DND-41 (cell line): ENCODE measurements at regions not wholly inside any gene's neighbourhood (a gene's known extent, or its start where the extent isn't known, plus 50 kb on each side); places are given as distances from the start of the nearest gene placed in this dataset.

ENCODE experiments used
- ATAC-seq: fragments of 200-7000 bp; cut with Tn5 transposase; 3 replicates; pipeline ENCODE4 v1.9.1; 2021; ENCODE audit warnings: low read depth; ENCODE audit not compliant: insufficient read depth
- DNase-seq: peaks from one replicate; pipeline ENCODE4 v3.0.0-alpha.2; 2020
- H2AFZ ChIP-seq: 2 replicates; pipeline ENCODE4 v1.6.0; 2012; ENCODE audit warnings: low read depth, low read length
- H3K27ac ChIP-seq: 2 replicates; pipeline ENCODE4 v1.5.1; 2012; ENCODE audit warnings: low read length, inconsistent platforms
- H3K27me3 ChIP-seq: fragments of 200-600 bp; sonication (generic); 2 replicates; pipeline ENCODE4 v1.6.0; 2012; ENCODE audit warnings: low read length, mild to moderate bottlenecking, inconsistent platforms; ENCODE audit not compliant: insufficient read depth, poor library complexity
- H3K36me3 ChIP-seq: 2 replicates; pipeline ENCODE4 v1.5.1; 2012; ENCODE audit warnings: low read length, inconsistent platforms; ENCODE audit not compliant: insufficient read depth
- H3K4me1 ChIP-seq: 2 replicates; pipeline ENCODE4 v1.5.1; 2012; ENCODE audit warnings: mild to moderate bottlenecking, low read length; ENCODE audit not compliant: insufficient read depth
- H3K4me2 ChIP-seq: 2 replicates; pipeline ENCODE4 v1.6.0; 2012; ENCODE audit warnings: mild to moderate bottlenecking, moderate library complexity, low read length, inconsistent platforms; ENCODE audit not compliant: insufficient read depth
- H3K4me3 ChIP-seq, 2 experiments: fragments of 200-600 bp in 1 of 2; shearing (Covaris generic) in 1 of 2; 2 replicates each; pipeline ENCODE4 v1.5.1; 2012 to 2016; ENCODE audit warnings: inconsistent platforms in 2 of 2, low read length in 2 of 2, mild to moderate bottlenecking in 2 of 2, low read depth in 1 of 2, moderate library complexity in 1 of 2
- H3K79me2 ChIP-seq: 2 replicates; pipeline ENCODE4 v1.6.0; 2012; ENCODE audit warnings: low read length, inconsistent platforms; ENCODE audit not compliant: insufficient read depth
- H3K9ac ChIP-seq: 2 replicates; pipeline ENCODE4 v1.6.0; 2012; ENCODE audit warnings: low read depth, mild to moderate bottlenecking, inconsistent platforms, low read length, moderate library complexity
- H3K9me3 ChIP-seq: 2 replicates; pipeline ENCODE4 v1.5.1; 2012; ENCODE audit warnings: low read length, moderate library complexity, mild to moderate bottlenecking, inconsistent platforms; ENCODE audit not compliant: insufficient read depth, severe bottlenecking
- H4K20me1 ChIP-seq: 2 replicates; pipeline ENCODE4 v1.6.0; 2012; ENCODE audit warnings: low read length; ENCODE audit not compliant: insufficient read depth
- EZH2 ChIP-seq: IDR thresholded peaks from 3 replicates; pipeline ENCODE4 v1.6.1; 2012; ENCODE audit warnings: borderline replicate concordance, low read depth, mild to moderate bottlenecking, moderate library complexity, low read length, inconsistent platforms; ENCODE audit not compliant: severe bottlenecking
- TF ChIP-seq, protein P1 (sequence below): IDR thresholded peaks from 2 replicates; pipeline ENCODE4 v1.5.1; 2012; ENCODE audit warnings: borderline replicate concordance, low read length, moderate library complexity, mild to moderate bottlenecking; ENCODE audit not compliant: poor library complexity, severe bottlenecking; ENCODE audit errors: extremely low read depth

GRCh38 chr5:172584638-172585037, 56.4 kb upstream of the NEURL1B start:
- H3K9ac ChIP-seq, result no peak overlapping the region
- ATAC-seq (no peak), DNase-seq (no peak)
- H3K27ac ChIP-seq, result no peak overlapping the region
- H3K36me3 ChIP-seq, result no peaks in the 10 kb centered on the region
- H3K27me3 ChIP-seq, result peaks cover 18% of the 10 kb centered on the region
- H3K4me2 ChIP-seq, result no peak overlapping the region
- no peak for TF ChIP-seq EZH2
- TF ChIP-seq, protein P1, sequence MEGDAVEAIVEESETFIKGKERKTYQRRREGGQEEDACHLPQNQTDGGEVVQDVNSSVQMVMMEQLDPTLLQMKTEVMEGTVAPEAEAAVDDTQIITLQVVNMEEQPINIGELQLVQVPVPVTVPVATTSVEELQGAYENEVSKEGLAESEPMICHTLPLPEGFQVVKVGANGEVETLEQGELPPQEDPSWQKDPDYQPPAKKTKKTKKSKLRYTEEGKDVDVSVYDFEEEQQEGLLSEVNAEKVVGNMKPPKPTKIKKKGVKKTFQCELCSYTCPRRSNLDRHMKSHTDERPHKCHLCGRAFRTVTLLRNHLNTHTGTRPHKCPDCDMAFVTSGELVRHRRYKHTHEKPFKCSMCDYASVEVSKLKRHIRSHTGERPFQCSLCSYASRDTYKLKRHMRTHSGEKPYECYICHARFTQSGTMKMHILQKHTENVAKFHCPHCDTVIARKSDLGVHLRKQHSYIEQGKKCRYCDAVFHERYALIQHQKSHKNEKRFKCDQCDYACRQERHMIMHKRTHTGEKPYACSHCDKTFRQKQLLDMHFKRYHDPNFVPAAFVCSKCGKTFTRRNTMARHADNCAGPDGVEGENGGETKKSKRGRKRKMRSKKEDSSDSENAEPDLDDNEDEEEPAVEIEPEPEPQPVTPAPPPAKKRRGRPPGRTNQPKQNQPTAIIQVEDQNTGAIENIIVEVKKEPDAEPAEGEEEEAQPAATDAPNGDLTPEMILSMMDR, result no peak
- H4K20me1 ChIP-seq, result no peaks in the 10 kb centered on the region
- no peak overlapping the region for H2AFZ ChIP-seq
- H3K4me1 ChIP-seq, result no peaks in the 10 kb centered on the region
- H3K79me2 ChIP-seq, result no peaks in the 10 kb centered on the region
- H3K4me3 ChIP-seq, result no peak overlapping the region
- no peaks in the 10 kb centered on the region for H3K9me3 ChIP-seq

GRCh38 chr5:172583931-172584511, 57.0 kb upstream of the NEURL1B start:
- no peak for DNase-seq
- Histone ChIP-seq H3K4me3 (no peak overlapping the region), H3K79me2 (no peaks in the 10 kb centered on the region), H3K4me1 (no peaks in the 10 kb centered on the region), H3K36me3 (no peaks in the 10 kb centered on the region), H3K9ac (no peak overlapping the region), H3K4me2 (no peak overlapping the region), H4K20me1 (no peaks in the 10 kb centered on the region), H3K27ac (no peak overlapping the region), H3K9me3 (no peaks in the 10 kb centered on the region), H3K27me3 (peaks cover 18% of the 10 kb centered on the region), H2AFZ (no peak overlapping the region)
- TF ChIP-seq EZH2, result no peak
- TF ChIP-seq, protein P1, result no peak
- no peak for ATAC-seq

DNA sequence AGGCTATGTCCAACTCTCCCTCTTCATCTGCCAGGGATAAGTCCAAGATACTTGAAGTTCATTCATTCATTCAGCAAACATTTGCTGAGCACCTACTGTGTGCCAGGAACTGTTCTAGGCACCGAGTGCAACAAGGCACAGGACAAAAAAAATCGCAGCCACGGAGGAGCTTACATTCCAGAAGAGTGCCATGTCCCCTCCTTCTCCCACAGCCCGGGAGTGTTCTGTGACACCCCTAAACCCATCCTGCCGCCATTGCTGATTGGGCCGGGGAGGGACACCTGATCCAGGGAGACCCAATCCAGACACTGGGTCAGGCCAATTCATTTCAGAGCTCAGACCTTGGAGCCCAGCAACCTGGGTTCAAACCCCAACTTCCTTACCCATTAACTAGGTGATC, 58.1 kb upstream of the NEURL1B start:
- no peaks in the 10 kb centered on the region for H3K79me2 ChIP-seq
- H3K27ac ChIP-seq, result no peak overlapping the region
- peaks cover 18% of the 10 kb centered on the region for H3K27me3 ChIP-seq
- no peak overlapping the region for H3K4me2 ChIP-seq
- ATAC-seq (no peak), DNase-seq (no peak)
- H4K20me1 ChIP-seq, result no peaks in the 10 kb centered on the region
- no peak overlapping the region for H3K9ac ChIP-seq
- H3K4me1 ChIP-seq, result no peaks in the 10 kb centered on the region
- no peak overlapping the region for H3K4me3 ChIP-seq
- TF ChIP-seq, protein P1, result no peak
- TF ChIP-seq EZH2, result no peak
- H3K36me3 ChIP-seq, result no peaks in the 10 kb centered on the region
- no peak overlapping the region for H2AFZ ChIP-seq
- H3K9me3 ChIP-seq, result no peaks in the 10 kb centered on the region

DNA sequence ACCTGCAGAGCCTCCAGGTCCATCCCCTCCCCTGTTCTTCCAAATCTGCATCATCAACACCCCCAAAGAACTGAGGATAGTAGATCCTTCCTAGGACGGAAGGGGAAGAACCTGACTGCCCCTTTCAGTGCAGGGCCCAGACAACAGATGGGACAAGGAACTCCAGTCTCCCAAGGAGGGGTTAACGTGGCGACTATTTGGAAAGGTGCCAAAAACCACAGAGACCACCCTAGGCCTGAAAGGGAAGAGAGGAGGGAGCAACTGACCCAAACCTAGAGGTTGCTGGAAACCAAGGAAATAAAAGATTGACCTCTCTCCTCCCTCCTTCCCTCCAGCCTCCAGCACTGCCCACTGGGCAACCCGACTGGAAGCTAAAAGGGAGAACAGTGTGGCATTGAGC, 59.7 kb upstream of the NEURL1B start:
- H3K27ac ChIP-seq, result no peak overlapping the region
- H3K4me2 ChIP-seq, result no peak overlapping the region
- H3K27me3 ChIP-seq, result peaks cover 18% of the 10 kb centered on the region
- H3K79me2 ChIP-seq, result no peaks in the 10 kb centered on the region
- no peak overlapping the region for H2AFZ ChIP-seq
- no peak overlapping the region for H3K4me3 ChIP-seq
- ATAC-seq (no peak), DNase-seq (no peak)
- no peaks in the 10 kb centered on the region for H3K9me3 ChIP-seq
- no peak overlapping the region for H3K9ac ChIP-seq
- TF ChIP-seq, protein P1, result no peak
- TF ChIP-seq EZH2, result no peak
- H4K20me1 ChIP-seq, result no peaks in the 10 kb centered on the region
- H3K4me1 ChIP-seq, result no peaks in the 10 kb centered on the region
- no peaks in the 10 kb centered on the region for H3K36me3 ChIP-seq
